Bronchial epithelial cell (primary cell): ENCODE measurements at regions not wholly inside any gene's neighbourhood (a gene's known extent, or its start where the extent isn't known, plus 50 kb on each side); places are given as distances from the start of the nearest gene placed in this dataset.

Experiments
- DNase-seq: peaks from one replicate; pipeline ENCODE4 v3.0.0-alpha.2; 2010; ENCODE audit warnings: low read depth
- FAIRE-seq: peaks from 2 replicates; lab custom pipeline; 2011; peaks lifted over from hg19 to GRCh38; lab: Jason Lieb, UNC
- H3K27me3 ChIP-seq: 2 replicates; pipeline ENCODE4 v1.5.1; 2011; ENCODE audit warnings: low read length; ENCODE audit not compliant: control insufficient read depth, insufficient read depth
- H3K36me3 ChIP-seq: 2 replicates; pipeline ENCODE4 v1.5.1; 2011; ENCODE audit warnings: low read length; ENCODE audit not compliant: control insufficient read depth, insufficient read depth
- H3K4me3 ChIP-seq: 2 replicates; pipeline ENCODE4 v1.5.1; 2011; ENCODE audit warnings: mild to moderate bottlenecking, low read depth, low read length, control low read depth
- CTCF ChIP-seq: IDR thresholded peaks from 2 replicates; pipeline ENCODE4 v1.5.1; 2011; ENCODE audit warnings: mild to moderate bottlenecking, moderate library complexity, low read length, control low read depth, inconsistent platforms; ENCODE audit not compliant: insufficient read depth, severe bottlenecking

- DNase-seq: no peak
- Histone ChIP-seq H3K27me3 (no peaks in the 10 kb centered on the region), H3K36me3 (no peaks in the 10 kb centered on the region), H3K4me3 (no peak overlapping the region)
- no peak for FAIRE-seq
- no peak for TF ChIP-seq CTCF
Measured at GRCh38 chr4:53730031-53730805, 138.9 kb upstream of the LNX1 start.

GRCh38 chr4:53722110-53722509 is 130.8 kb upstream of the LNX1 start:
- no peak overlapping the region for H3K4me3 ChIP-seq
- TF ChIP-seq CTCF: no peak
- DNase-seq: no peak
- H3K27me3 ChIP-seq: peaks cover 6% of the 10 kb centered on the region
- no peaks in the 10 kb centered on the region for H3K36me3 ChIP-seq
- no peak for FAIRE-seq

GRCh38 chr4:53721263-53721662 is 130.0 kb upstream of the LNX1 start:
- FAIRE-seq (no peak), DNase-seq (no peak)
- Histone ChIP-seq H3K27me3 (peaks cover 6% of the 10 kb centered on the region), H3K36me3 (no peaks in the 10 kb centered on the region), H3K4me3 (no peak overlapping the region)
- no peak for TF ChIP-seq CTCF

- peaks cover 6% of the 10 kb centered on the region for H3K27me3 ChIP-seq
- FAIRE-seq (no peak), DNase-seq (no peak)
- no peaks in the 10 kb centered on the region for H3K36me3 ChIP-seq
- no peak for TF ChIP-seq CTCF
- H3K4me3 ChIP-seq: no peak overlapping the region
Measured at GRCh38 chr4:53720776-53721175, 129.5 kb upstream of the LNX1 start.

GRCh38 chr4:53717064-53717549 is 125.8 kb upstream of the LNX1 start:
- Histone ChIP-seq H3K36me3 (no peaks in the 10 kb centered on the region), H3K27me3 (peaks cover 4% of the 10 kb centered on the region), H3K4me3 (no peak overlapping the region)
- TF ChIP-seq CTCF: no peak
- DNase-seq (no peak), FAIRE-seq (no peak)
